SH-SY5Y (cell line): ENCODE measurements at regions not wholly inside any gene's neighbourhood (a gene's known extent, or its start where the extent isn't known, plus 50 kb on each side); places are given as distances from the start of the nearest gene placed in this dataset.

ENCODE experiments used
- GATA2 ChIP-seq: IDR thresholded peaks from 2 replicates; pipeline ENCODE4 v1.6.1; 2011; ENCODE audit warnings: mild to moderate bottlenecking, low read depth, low read length
- GATA3 ChIP-seq: IDR thresholded peaks from 2 replicates; pipeline ENCODE4 v1.6.1; 2011; ENCODE audit warnings: low read depth, mild to moderate bottlenecking, low read length, moderate library complexity

GRCh38 chr7:89714131-89714530, 440.1 kb upstream of the STEAP1 start:
- TF ChIP-seq GATA2 (no peak), GATA3 (no peak)
